ENCODE measurements at regions not wholly inside any gene's neighbourhood (a gene's known extent, or its start where the extent isn't known, plus 50 kb on each side); places are given as distances from the start of the nearest gene placed in this dataset.

- in situ Hi-C loops (cut with MboI; ENCODE audit: low pct_unique_long_range_greater_than_20kb in 2 of 9, low sequenced_read_pairs in 9 of 9, unreplicated experiment in 9 of 9): loop anchor here in 7 of 9 experiments (10.0 to 25.0 kb wide), 3 partner anchors 243 to 335 kb away; no protein-coding TSS in a partner anchor
- H3K4me1 ChIP-seq (replicated peaks in 1 of 2): no peaks in the 10 kb centered on the region
- WGBS, 10 experiments: 44 to 100% (median 87%) methylated on average over 1 to 4 of the region's 4 CpGs; no CpG with 5 or more reads in 2 of the 10 experiments
Measured at GRCh38 chr11:10401696-10402392, 53.2 kb upstream of the AMPD3 start.

More at GRCh38 chr11:10401696-10402392, 53.2 kb upstream of the AMPD3 start:
- H3K27ac ChIP-seq: no peak overlapping the region
- no peak overlapping the region for H3K4me3 ChIP-seq
- no peak for ATAC-seq (replicated peaks in 6 of 8)
